ENCODE measurements at regions not wholly inside any gene's neighbourhood (a gene's known extent, or its start where the extent isn't known, plus 50 kb on each side); places are given as distances from the start of the nearest gene placed in this dataset.

- ChIA-PET CTCF (interaction anchor here (1.3 kb wide), 1 partner anchor 31 kb away, joined by 3 read pairs; no protein-coding TSS in a partner anchor), POLR2A (no interaction called here)
- no peak for TF ChIP-seq CTCF (IDR thresholded peaks at IDR 0.05; ENCODE audit: control extremely low read depth, extremely low read depth, low read depth, missing control alignments)
- DNase-seq (ENCODE audit: extremely low spot score) = no peak
Observed at GRCh38 chr2:156046900-156047299, 285.6 kb downstream of the NR4A2 start.

DNA sequence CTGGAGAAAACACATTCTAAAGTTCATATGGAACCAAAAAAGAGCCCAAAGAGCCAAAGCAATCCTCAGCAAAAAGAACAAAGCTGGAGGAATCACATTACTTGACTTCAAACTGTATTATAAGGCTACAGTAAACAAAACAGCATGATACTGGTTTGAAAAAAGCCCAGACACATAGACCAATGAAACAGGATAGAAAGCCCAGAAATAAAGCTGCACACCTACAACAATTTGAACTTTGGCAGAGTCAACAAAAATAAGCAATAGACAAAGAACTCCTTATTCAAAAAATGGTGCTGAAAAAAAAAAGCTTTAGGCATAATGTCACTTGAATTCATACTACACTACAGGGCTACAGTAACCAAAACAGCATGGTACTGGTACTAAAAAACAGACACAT, 289.6 kb downstream of the NR4A2 start:
- CTCF ChIA-PET = interaction anchor here (0.9 kb wide), 2 partner anchors 12 to 27 kb away, joined by 3 read pairs; no protein-coding TSS in a partner anchor
- no peak for TF ChIP-seq CTCF (IDR thresholded peaks at IDR 0.05; ENCODE audit: control extremely low read depth, extremely low read depth, low read depth, missing control alignments)
- POLR2A ChIA-PET = no interaction called here
- DNase-seq (ENCODE audit: extremely low spot score) = no peak

- no peak for DNase-seq (ENCODE audit: extremely low spot score)
- TF ChIP-seq CTCF (IDR thresholded peaks at IDR 0.05; ENCODE audit: control extremely low read depth, extremely low read depth, low read depth, missing control alignments) = no peak
- ChIA-PET CTCF (interaction anchor here (1.1 kb wide), 1 partner anchor 12 kb away, joined by 3 read pairs; no protein-coding TSS in a partner anchor), POLR2A (no interaction called here)
Observed at GRCh38 chr2:156038021-156038420, 294.5 kb downstream of the NR4A2 start.

- TF ChIP-seq CTCF (IDR thresholded peaks at IDR 0.05; ENCODE audit: control extremely low read depth, extremely low read depth, low read depth, missing control alignments) = no peak
- DNase-seq (ENCODE audit: extremely low spot score) = no peak
- ChIA-PET POLR2A (no interaction called here), CTCF (no interaction called here)
Observed at GRCh38 chr2:156037482-156037881, 295.0 kb downstream of the NR4A2 start.

DNA sequence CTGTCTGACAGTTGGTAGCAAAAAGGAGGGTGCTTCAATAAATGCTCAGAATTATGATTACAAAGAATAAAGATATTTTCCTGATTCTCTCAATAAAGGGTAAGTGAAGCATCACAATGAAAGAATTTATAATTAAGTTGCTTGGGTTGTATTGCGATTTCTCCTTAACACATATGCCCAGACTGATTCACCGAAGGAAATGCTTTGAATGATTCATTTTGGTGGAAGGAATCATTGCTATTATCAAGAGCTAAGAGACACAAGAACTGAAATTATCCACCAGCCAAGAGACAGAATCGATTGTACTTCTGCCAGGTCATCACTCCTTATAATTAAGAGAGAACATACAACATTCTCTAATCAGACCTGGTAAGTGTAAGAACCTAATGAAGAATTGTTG, 301.4 kb downstream of the NR4A2 start:
- no peak for DNase-seq (ENCODE audit: extremely low spot score)
- no peak for TF ChIP-seq CTCF (IDR thresholded peaks at IDR 0.05; ENCODE audit: control extremely low read depth, extremely low read depth, low read depth, missing control alignments)
- POLR2A ChIA-PET = no interaction called here
- CTCF ChIA-PET = no interaction called here

DNA sequence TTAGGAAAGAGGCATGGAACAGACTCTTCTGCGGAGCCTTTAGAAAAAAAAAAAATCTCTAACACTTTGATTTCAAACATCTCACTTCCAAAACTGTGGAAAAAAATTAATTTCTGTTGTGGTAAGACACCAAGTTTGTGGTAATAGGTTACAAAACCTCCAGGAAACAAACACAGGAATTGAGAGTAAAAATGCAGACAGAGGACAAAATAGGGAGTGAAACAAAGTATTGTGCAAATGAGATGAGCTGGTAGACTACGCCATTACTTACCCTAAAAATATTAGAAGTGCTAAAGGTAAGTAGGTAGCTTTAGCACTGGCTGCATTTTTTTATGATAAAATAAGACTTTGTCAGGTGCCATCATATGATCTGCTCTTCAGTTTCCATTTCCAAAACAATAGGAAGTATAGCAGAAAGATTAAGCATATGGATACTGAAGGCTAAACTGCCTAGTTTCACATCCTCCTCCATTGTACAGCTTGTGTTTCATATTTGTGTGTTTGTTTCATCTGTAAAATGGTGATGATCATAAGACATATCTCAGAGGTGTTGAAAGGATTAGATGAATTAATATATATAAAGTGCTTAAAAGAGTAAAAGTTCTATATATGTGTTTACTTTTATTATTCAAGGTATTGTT, 309.2 kb downstream of the NR4A2 start:
- ChIA-PET CTCF (no interaction called here), POLR2A (no interaction called here)
- no peak for DNase-seq (ENCODE audit: extremely low spot score)
- no peak for TF ChIP-seq CTCF (IDR thresholded peaks at IDR 0.05; ENCODE audit: control extremely low read depth, extremely low read depth, low read depth, missing control alignments)
